ENCODE measurements at regions not wholly inside any gene's neighbourhood (a gene's known extent, or its start where the extent isn't known, plus 50 kb on each side); places are given as distances from the start of the nearest gene placed in this dataset.

- TF ChIP-seq, protein P1, sequence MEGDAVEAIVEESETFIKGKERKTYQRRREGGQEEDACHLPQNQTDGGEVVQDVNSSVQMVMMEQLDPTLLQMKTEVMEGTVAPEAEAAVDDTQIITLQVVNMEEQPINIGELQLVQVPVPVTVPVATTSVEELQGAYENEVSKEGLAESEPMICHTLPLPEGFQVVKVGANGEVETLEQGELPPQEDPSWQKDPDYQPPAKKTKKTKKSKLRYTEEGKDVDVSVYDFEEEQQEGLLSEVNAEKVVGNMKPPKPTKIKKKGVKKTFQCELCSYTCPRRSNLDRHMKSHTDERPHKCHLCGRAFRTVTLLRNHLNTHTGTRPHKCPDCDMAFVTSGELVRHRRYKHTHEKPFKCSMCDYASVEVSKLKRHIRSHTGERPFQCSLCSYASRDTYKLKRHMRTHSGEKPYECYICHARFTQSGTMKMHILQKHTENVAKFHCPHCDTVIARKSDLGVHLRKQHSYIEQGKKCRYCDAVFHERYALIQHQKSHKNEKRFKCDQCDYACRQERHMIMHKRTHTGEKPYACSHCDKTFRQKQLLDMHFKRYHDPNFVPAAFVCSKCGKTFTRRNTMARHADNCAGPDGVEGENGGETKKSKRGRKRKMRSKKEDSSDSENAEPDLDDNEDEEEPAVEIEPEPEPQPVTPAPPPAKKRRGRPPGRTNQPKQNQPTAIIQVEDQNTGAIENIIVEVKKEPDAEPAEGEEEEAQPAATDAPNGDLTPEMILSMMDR (IDR thresholded peaks at IDR 0.05), result no peak
- TF ChIP-seq EZH2 (IDR thresholded peaks at IDR 0.05), result no peak
These were observed 85.3 kb upstream of the PDE10A start for GRCh38 chr6:165748390-165748789.
